NCI-H446 (cell line): ENCODE measurements at regions not wholly inside any gene's neighbourhood (a gene's known extent, or its start where the extent isn't known, plus 50 kb on each side); places are given as distances from the start of the nearest gene placed in this dataset.
"Not testable (repeated sequence)": the region's sequence is repeated elsewhere in the genome, so short reads cannot be mapped to it uniquely, and the experiment has no call there.

ENCODE experiments used
- DNase-seq, 2 experiments: peaks; one replicate each; lab custom pipeline; 2025; lab: John Stamatoyannopoulos, UW

DNA sequence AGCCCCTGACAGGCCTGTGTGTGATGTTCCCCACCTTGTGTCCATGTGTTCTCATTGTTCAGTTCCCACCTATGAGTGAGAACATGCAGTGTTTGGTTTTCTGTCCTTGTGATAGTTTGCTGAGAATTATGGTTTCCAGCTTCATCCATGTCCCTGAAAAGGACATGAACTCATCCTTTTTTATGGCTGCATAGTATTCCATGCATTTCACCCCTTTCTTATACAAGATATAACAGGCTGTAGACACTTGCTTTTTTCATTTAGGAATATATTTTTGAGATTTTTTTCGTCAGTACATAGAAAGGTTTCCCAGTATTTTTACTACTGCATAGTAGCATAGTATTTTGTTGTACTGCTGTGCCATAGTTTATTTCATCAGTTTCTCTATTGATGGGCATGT, 301.2 kb upstream of the RGS6 start:
- not testable (repeated sequence) for DNase-seq

DNA sequence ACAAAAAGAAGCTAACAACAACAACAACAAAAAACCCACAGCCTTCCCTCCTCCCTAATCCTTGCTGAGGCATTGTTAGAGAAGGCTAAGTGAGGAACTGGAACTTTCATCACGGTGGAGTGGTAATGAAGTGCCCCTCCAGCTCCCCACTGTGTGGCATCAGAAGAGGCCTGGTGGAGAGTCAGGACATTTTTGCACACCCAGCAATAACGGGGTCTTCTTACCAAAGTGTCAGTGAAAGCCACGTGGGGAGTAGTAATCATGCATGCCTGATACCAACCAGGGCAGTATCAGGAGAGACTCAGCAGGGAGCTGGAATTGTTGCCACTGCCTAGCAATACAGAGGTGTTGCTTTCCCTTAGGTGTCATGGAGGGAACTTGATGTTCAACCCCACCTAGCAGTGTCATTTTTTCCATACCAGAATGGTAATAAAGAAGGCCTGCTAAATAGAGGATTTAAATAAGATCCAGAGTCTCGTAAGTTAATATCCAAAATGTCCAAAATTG, 299.7 kb upstream of the RGS6 start:
- no peak for DNase-seq

GRCh38 chr14:71636076-71636475, 296.2 kb upstream of the RGS6 start:
- no peak for DNase-seq

DNA sequence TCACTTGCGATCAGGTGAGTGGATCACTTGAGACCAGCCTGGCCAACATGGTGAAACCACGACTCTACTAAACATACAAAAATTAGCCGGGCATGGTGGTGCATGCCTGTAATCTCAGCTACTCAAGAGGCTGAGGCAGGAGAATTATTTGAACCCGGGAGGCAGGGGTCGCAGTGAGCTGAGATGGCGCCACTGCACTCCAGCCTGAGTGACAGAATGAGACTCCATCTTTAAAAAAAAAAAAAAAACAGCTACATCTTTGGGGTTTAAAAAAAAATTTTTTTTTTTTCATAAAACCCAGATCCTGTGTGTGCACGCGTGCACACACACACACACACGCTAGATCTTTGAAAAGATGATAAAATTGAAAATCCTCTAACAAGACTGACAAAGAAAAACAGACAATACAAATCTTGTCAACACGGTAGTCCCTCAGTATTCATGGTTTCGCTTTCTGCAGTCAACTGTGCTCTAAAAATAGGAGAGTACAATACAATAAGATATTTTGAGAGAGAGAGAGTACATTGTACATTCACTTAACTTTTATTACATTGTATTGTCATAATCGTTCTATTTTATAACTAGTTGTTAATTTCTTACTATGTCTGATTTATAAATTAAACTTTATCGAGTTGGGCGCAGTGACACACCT, 295.3 kb upstream of the RGS6 start:
- DNase-seq, result no peak

DNA sequence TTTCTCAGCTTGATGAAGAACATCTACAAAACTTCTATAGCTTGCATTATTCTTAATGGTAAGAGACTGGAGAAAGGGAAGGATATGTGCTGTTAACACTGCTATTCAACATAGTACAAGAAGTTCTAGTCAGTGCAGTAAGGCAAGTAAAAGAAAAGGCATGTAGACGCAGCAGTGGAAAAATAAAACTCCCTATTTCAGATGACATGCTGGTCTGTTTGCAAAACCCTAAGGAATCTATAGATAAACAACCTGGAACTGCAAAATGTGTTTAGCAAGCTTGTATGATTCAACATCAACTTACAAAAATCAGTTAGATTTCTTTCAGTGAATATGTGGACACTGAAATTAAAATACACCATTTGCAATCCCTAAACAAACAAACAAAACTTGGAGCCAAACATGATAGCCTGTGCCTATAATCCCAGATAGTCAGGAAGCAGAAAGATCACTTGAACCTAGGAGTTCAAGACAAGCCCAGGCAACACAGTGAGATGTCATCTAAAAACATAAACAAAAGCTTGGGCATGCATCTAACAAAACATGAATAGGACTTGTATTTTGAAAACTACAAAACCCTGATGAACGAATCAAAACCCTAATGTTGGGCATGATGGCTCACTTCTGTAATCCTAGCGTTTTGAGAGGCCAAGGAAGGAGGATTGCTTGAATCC, 293.6 kb upstream of the RGS6 start:
- DNase-seq, result no peak

DNA sequence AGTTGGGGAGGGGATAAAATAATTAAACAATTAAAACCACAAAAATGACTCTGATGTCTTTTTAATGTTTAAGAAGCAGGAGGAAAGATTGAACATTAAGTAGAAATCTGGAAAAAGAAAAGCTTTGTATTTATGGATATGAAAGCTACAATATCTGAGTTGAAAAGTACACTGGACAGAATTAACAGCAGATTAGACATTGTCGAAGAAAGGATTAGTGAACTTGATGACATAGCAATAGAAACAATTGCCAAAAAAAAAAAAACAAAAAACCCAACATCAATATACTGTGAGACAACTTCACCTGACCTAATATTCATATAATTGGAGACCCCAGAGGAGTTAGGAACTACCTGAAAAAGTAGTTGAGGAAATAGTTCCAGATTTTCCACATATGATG, 289.5 kb upstream of the RGS6 start:
- no peak for DNase-seq

- DNase-seq, result no peak
Observed at GRCh38 chr14:71645656-71646055, 286.6 kb upstream of the RGS6 start.

DNA sequence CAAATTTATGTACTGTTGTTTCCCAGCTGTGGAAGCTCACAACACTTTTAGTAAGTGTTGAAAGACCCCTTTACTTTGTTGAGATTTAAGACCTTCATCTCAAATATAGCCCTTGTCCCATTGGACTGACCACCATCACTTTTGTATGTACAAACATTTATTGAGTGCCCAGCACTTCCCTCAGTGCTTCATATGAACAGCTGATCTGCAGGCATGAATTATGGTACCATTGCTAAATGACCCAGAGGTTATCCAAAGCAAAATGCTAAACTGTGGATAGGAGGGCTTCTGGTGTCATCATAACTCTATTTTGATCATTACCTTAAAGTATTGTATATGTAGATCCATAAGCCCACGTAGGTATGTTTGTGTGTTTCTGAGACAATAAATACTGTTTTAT, 285.7 kb upstream of the RGS6 start:
- no peak for DNase-seq

GRCh38 chr14:71647086-71647784, 285.0 kb upstream of the RGS6 start:
- DNase-seq, result no peak

DNA sequence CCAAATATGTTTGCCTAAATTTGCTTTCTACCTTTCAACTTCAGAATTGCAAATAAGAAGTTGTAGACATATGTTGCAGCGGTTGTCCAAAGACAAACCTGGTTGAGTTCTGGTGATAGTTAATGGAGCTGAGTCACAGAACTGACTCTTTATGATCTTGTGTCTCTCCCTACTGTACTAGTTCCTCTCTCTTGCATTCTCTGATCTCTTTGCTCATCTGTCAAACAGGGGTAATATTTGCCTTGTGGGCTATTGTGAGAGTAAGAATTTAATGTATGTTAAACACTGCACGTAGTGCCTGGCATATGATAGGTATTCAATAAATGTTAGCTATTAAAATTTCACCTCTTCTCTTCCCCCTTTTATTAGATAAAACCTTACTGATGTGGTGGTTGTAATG, 283.5 kb upstream of the RGS6 start:
- DNase-seq, result no peak

DNA sequence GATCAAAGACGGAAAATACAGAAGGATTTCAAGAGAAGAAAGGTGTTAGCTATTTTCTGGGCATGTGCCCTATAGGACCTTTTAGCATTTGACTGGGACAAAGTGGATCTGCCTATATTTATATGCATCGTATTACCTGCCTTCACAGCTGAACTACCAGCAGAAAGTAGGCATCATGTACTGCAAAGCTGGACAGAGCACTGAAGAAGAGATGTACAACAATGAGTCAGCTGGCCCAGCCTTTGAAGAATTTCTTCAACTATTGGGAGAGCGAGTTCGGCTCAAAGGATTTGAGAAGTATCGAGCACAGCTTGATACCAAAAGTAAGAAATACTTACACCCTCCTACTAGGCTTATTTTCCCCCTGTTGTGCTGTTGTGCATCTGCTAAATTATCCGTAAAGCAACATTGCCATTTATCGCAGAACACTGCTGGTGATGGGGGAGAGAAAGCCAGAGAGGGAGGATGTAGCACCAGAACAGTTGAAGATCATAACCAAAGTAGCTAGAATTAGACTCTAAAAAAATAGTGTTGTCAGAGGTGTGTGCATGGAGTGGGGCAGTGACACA, 282.0 kb upstream of the RGS6 start:
- DNase-seq, result no peak

DNA sequence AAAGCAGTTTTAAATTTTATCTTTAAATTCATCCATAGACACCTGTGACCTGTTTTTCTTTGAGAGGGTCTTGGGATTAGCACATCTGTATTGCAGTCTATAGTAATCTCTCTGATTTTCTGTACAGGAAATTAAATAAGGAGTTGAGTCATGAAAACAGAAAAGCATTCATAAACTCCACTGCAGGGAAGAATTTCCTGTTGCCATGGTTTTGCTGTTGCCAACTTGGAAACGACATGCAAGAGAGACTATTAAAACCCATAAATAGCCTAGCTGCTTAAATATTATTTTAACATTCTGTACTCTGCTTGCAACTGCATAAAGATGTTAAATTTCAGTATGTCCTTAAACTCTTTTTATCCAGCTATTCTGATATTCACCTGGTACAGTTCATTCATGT, 281.0 kb upstream of the RGS6 start:
- no peak for DNase-seq

GRCh38 chr14:71652368-71652767, 279.9 kb upstream of the RGS6 start:
- DNase-seq, result no peak

GRCh38 chr14:71654810-71655209, 277.4 kb upstream of the RGS6 start:
- no peak for DNase-seq

DNA sequence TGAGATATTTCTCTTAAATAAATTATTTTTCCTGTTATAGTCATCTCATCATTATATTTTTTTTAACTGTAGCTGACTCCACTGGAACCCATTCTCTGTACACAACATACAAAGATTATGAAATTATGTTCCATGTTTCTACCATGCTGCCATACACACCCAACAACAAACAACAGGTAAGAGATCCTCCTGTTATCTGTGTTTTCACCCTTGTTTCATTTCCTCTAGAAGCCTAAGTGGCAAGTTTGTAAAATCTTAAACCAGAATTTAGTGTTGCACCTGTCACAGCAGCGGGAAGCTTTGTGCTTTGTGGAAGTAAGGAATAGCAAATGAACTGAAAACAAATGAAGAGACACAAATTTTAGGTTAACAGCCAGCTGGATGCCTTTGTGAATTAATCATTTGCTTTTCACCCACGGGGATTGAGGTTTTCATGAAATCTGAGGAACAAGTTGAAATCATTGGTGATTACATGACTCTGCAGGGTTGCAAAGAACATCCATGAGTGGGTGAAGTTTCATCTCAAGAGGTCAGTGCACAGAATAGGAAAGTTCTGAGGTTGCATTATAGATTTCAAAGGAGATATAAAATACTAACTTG, 273.9 kb upstream of the RGS6 start:
- no peak for DNase-seq

DNA sequence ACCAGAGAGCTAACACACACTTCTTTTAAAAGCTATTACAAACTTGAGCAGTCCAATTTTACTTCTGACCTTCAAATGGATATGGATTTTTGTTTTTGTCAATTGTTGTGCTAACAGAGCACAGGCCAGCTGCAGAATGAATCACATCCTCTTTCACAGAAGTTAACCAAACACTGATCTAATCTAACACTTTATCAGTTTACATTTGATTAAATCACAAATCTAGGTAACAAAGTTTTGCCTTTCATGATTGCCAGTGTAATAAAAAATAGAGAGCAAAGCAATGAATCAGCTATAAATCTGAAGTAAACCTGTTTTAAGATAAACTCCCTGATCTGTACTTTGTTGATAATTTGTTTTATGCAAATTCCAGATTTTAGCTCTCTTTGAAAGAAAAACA, 273.1 kb upstream of the RGS6 start:
- DNase-seq, result no peak

GRCh38 chr14:71661441-71661840, 270.8 kb upstream of the RGS6 start:
- DNase-seq, result no peak

GRCh38 chr14:71662291-71662790, 269.9 kb upstream of the RGS6 start:
- DNase-seq, result no peak

GRCh38 chr14:71665157-71665556, 267.1 kb upstream of the RGS6 start:
- DNase-seq, result no peak

GRCh38 chr14:71665781-71666180, 266.4 kb upstream of the RGS6 start:
- no peak for DNase-seq

DNA sequence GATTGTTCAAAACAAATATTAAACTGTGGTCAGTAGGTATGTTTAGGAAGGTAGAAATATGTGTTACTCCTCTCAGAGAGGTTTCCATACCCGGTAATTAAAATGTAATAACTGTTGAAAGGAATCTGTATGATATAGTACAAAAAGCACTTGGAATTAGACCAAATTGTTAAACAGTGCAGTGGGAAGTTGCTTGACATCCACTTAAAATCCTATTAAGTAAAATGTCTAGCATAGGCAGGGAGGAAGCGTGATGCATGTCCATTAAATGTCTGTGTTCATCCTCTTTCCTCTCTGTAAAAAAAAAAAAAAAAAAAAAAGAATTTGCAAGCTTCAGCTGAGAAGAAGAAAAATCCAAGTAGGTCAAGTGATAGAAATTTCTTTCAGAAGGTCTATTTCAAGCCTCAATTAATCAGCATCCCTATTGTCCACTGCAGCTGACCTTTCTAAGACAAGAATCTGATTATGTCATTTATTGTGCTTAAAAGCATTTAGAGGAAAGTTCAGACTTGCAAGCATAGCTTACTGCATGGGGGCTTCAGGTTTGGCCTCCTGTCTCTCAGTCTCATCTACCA, 265.6 kb upstream of the RGS6 start:
- DNase-seq, result no peak
